PC-9 (cell line): ENCODE measurements at regions not wholly inside any gene's neighbourhood (a gene's known extent, or its start where the extent isn't known, plus 50 kb on each side); places are given as distances from the start of the nearest gene placed in this dataset.

Experiments
- EZH2 ChIP-seq: fragments of 200-600 bp; sonication (generic); IDR thresholded peaks from 2 replicates; pipeline ENCODE4 v1.8.0; 2017; ENCODE audit warnings: antibody characterized with exemption, low read depth
- TF ChIP-seq, protein P1 (sequence below): fragments of 200-600 bp; sonication (generic); conservative IDR thresholded peaks from 2 replicates; pipeline ENCODE4 v1.6.1; 2017; ENCODE audit warnings: mixed run types, antibody characterized with exemption, mild to moderate bottlenecking, moderate library complexity

DNA sequence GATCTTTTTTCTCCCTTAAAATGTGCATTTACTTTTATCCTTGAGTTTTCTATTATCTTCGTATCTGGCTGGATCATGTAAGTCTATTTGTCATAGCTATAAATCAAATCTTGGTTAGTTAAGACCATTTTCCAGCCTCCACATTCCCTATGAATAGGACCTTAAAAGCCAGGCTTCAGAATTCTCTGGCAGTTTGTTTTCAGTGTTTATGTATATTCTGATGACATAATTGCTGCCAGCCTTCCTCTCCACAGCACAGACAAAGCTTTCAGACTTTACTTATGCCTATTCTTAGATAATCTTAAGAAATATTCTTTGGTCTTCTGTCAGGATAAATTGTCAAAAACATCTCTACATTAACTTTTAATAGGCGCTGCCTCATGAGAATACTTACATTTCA, 870.8 kb upstream of the SPRY2 start:
- TF ChIP-seq EZH2, result no peak
- TF ChIP-seq, protein P1, sequence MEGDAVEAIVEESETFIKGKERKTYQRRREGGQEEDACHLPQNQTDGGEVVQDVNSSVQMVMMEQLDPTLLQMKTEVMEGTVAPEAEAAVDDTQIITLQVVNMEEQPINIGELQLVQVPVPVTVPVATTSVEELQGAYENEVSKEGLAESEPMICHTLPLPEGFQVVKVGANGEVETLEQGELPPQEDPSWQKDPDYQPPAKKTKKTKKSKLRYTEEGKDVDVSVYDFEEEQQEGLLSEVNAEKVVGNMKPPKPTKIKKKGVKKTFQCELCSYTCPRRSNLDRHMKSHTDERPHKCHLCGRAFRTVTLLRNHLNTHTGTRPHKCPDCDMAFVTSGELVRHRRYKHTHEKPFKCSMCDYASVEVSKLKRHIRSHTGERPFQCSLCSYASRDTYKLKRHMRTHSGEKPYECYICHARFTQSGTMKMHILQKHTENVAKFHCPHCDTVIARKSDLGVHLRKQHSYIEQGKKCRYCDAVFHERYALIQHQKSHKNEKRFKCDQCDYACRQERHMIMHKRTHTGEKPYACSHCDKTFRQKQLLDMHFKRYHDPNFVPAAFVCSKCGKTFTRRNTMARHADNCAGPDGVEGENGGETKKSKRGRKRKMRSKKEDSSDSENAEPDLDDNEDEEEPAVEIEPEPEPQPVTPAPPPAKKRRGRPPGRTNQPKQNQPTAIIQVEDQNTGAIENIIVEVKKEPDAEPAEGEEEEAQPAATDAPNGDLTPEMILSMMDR, result no peak
